Natural killer cell treated with Interleukin-12 subunit alpha and Interleukin-12 subunit beta and Interleukin-15 and Interleukin-18, amount 100 ng/mL, for 72 hours (primary cell): ENCODE measurements at regions not wholly inside any gene's neighbourhood (a gene's known extent, or its start where the extent isn't known, plus 50 kb on each side); places are given as distances from the start of the nearest gene placed in this dataset.

ENCODE experiments used
- ATAC-seq, 2 donors: fragments of 150-1000 bp; cut with Tn5 transposase in 1 of 2; sonication (Bioruptor Pico), chemical (Tn5 transposase) in 1 of 2; 2 replicates each; pipeline ENCODE4 v1.10.0; 2021
- DNase-seq: peaks from one replicate; pipeline ENCODE4 v3.0.0; 2022; ENCODE audit warnings: low spot score
- H3K27ac Mint-ChIP-seq, 2 donors: 1 replicate in 1 of 2; 2 replicates in 1 of 2; pipeline ENCODE4 v1.8.0; 2022; ENCODE audit warnings: mixed read lengths in 2 of 2, mild to moderate bottlenecking in 1 of 2, moderate library complexity in 1 of 2
- H3K27me3 Mint-ChIP-seq, 2 donors: 1 replicate in 1 of 2; 2 replicates in 1 of 2; pipeline ENCODE4 v1.8.0; 2022; ENCODE audit warnings: mixed read lengths in 2 of 2
- H3K36me3 Mint-ChIP-seq: one replicate; pipeline ENCODE4 v1.8.0; 2022; ENCODE audit warnings: mixed read lengths
- H3K4me1 Mint-ChIP-seq, 2 donors: 1 replicate in 1 of 2; 2 replicates in 1 of 2; pipeline ENCODE4 v1.8.0; 2022; ENCODE audit warnings: low read depth in 2 of 2, mixed read lengths in 2 of 2, mild to moderate bottlenecking in 1 of 2
- H3K4me3 Mint-ChIP-seq: one replicate; pipeline ENCODE4 v1.8.0; 2022; ENCODE audit warnings: mixed read lengths
- H3K9me3 Mint-ChIP-seq: 2 replicates; pipeline ENCODE4 v1.8.0; 2022; ENCODE audit warnings: mixed read lengths

GRCh38 chr4:32597354-32597753, 1877.2 kb downstream of the PCDH7 start:
- Mint-ChIP-seq H3K4me3 (no peak overlapping the region), H3K27ac (no peak overlapping the region), H3K36me3 (no peaks in the 10 kb centered on the region), H3K27me3 (no peaks in the 10 kb centered on the region), H3K4me1 (no peaks in the 10 kb centered on the region), H3K9me3 (peaks cover 11% of the 10 kb centered on the region)
- DNase-seq: no peak
- no peak for ATAC-seq

- no peaks in the 10 kb centered on the region for H3K27me3 Mint-ChIP-seq
Measured at GRCh38 chr4:32601848-32602247, 1881.7 kb downstream of the PCDH7 start.

GRCh38 chr4:32607978-32608377, 1887.8 kb downstream of the PCDH7 start:
- no peaks in the 10 kb centered on the region for H3K4me1 Mint-ChIP-seq
- no peak overlapping the region for H3K4me3 Mint-ChIP-seq
- peaks cover 8% of the 10 kb centered on the region for H3K9me3 Mint-ChIP-seq
- no peak overlapping the region for H3K27ac Mint-ChIP-seq
- no peaks in the 10 kb centered on the region for H3K36me3 Mint-ChIP-seq
- ATAC-seq (no peak), DNase-seq (no peak)
- no peaks in the 10 kb centered on the region for H3K27me3 Mint-ChIP-seq

More at GRCh38 chr4:32601848-32602247, 1881.7 kb downstream of the PCDH7 start:
- Mint-ChIP-seq H3K27ac (no peak overlapping the region), H3K4me1 (no peaks in the 10 kb centered on the region), H3K4me3 (no peak overlapping the region), H3K9me3 (peaks cover 8% of the 10 kb centered on the region), H3K36me3 (no peaks in the 10 kb centered on the region)
- DNase-seq: no peak
- no peak for ATAC-seq

- H3K27ac Mint-ChIP-seq: no peak overlapping the region
- H3K36me3 Mint-ChIP-seq: peaks cover 4% of the 10 kb centered on the region
- H3K27me3 Mint-ChIP-seq: no peaks in the 10 kb centered on the region
- no peaks in the 10 kb centered on the region for H3K4me1 Mint-ChIP-seq
- peaks cover 15% of the 10 kb centered on the region for H3K9me3 Mint-ChIP-seq
- no peak for ATAC-seq
- DNase-seq: no peak
- H3K4me3 Mint-ChIP-seq: no peak overlapping the region
Measured at GRCh38 chr4:32624943-32625603, 1904.9 kb downstream of the PCDH7 start.

GRCh38 chr4:32625687-32626337, 1905.6 kb downstream of the PCDH7 start:
- ATAC-seq: no peak
- no peak overlapping the region for H3K27ac Mint-ChIP-seq
- H3K36me3 Mint-ChIP-seq: peaks cover 4% of the 10 kb centered on the region
- DNase-seq: no peak
- H3K9me3 Mint-ChIP-seq: peaks cover 14% of the 10 kb centered on the region
- H3K4me1 Mint-ChIP-seq: no peaks in the 10 kb centered on the region
- no peak overlapping the region for H3K4me3 Mint-ChIP-seq
- no peaks in the 10 kb centered on the region for H3K27me3 Mint-ChIP-seq

- H3K27me3 Mint-ChIP-seq: no peaks in the 10 kb centered on the region
Measured at GRCh38 chr4:32631831-32632230, 1911.7 kb downstream of the PCDH7 start.

GRCh38 chr4:32633421-32633820, 1913.3 kb downstream of the PCDH7 start:
- Mint-ChIP-seq H3K4me1 (no peaks in the 10 kb centered on the region), H3K4me3 (no peak overlapping the region), H3K27ac (no peak overlapping the region), H3K36me3 (peaks cover 4% of the 10 kb centered on the region), H3K9me3 (peaks cover 17% of the 10 kb centered on the region), H3K27me3 (no peaks in the 10 kb centered on the region)
- no peak for ATAC-seq
- no peak for DNase-seq

More at GRCh38 chr4:32631831-32632230, 1911.7 kb downstream of the PCDH7 start:
- Mint-ChIP-seq H3K4me3 (no peak overlapping the region), H3K4me1 (no peaks in the 10 kb centered on the region), H3K36me3 (peaks cover 4% of the 10 kb centered on the region), H3K9me3 (peaks cover 16% of the 10 kb centered on the region), H3K27ac (no peak overlapping the region)
- ATAC-seq (no peak), DNase-seq (no peak)

GRCh38 chr4:32645653-32646052, 1925.5 kb downstream of the PCDH7 start:
- H3K9me3 Mint-ChIP-seq: peaks cover 20% of the 10 kb centered on the region
- H3K4me3 Mint-ChIP-seq: no peak overlapping the region
- no peak for DNase-seq
- H3K36me3 Mint-ChIP-seq: peaks cover 7% of the 10 kb centered on the region
- H3K4me1 Mint-ChIP-seq: no peaks in the 10 kb centered on the region
- H3K27me3 Mint-ChIP-seq: no peaks in the 10 kb centered on the region
- H3K27ac Mint-ChIP-seq: no peak overlapping the region
- no peak for ATAC-seq

GRCh38 chr4:32658019-32658418, 1937.8 kb downstream of the PCDH7 start:
- H3K36me3 Mint-ChIP-seq: peaks cover 16% of the 10 kb centered on the region
- no peaks in the 10 kb centered on the region for H3K27me3 Mint-ChIP-seq
- H3K4me1 Mint-ChIP-seq: no peaks in the 10 kb centered on the region
- DNase-seq (no peak), ATAC-seq (no peak)
- no peak overlapping the region for H3K27ac Mint-ChIP-seq
- H3K9me3 Mint-ChIP-seq: peaks cover 27% of the 10 kb centered on the region
- H3K4me3 Mint-ChIP-seq: no peak overlapping the region

- no peak for ATAC-seq
- H3K4me1 Mint-ChIP-seq: no peaks in the 10 kb centered on the region
- peaks cover 12% of the 10 kb centered on the region for H3K36me3 Mint-ChIP-seq
- H3K27ac Mint-ChIP-seq: no peak overlapping the region
- H3K4me3 Mint-ChIP-seq: no peak overlapping the region
- no peaks in the 10 kb centered on the region for H3K27me3 Mint-ChIP-seq
- peaks cover 17% of the 10 kb centered on the region for H3K9me3 Mint-ChIP-seq
- DNase-seq: no peak
Measured at GRCh38 chr4:32661229-32661628, 1941.1 kb downstream of the PCDH7 start.

GRCh38 chr4:32662803-32663202, 1942.6 kb downstream of the PCDH7 start:
- no peak for DNase-seq
- Mint-ChIP-seq H3K27me3 (no peaks in the 10 kb centered on the region), H3K9me3 (peaks cover 4% of the 10 kb centered on the region), H3K27ac (no peak overlapping the region), H3K4me1 (no peaks in the 10 kb centered on the region), H3K4me3 (no peak overlapping the region), H3K36me3 (peaks cover 2% of the 10 kb centered on the region)
- ATAC-seq: no peak

GRCh38 chr4:32672359-32672758, 1952.2 kb downstream of the PCDH7 start:
- no peak overlapping the region for H3K27ac Mint-ChIP-seq
- DNase-seq (no peak), ATAC-seq (no peak)
- peaks cover 4% of the 10 kb centered on the region for H3K9me3 Mint-ChIP-seq
- H3K36me3 Mint-ChIP-seq: no peaks in the 10 kb centered on the region
- H3K4me3 Mint-ChIP-seq: no peak overlapping the region
- no peaks in the 10 kb centered on the region for H3K4me1 Mint-ChIP-seq
- H3K27me3 Mint-ChIP-seq: no peaks in the 10 kb centered on the region

- Mint-ChIP-seq H3K4me3 (no peak overlapping the region), H3K27me3 (no peaks in the 10 kb centered on the region), H3K4me1 (no peaks in the 10 kb centered on the region), H3K9me3 (peaks cover 8% of the 10 kb centered on the region), H3K27ac (no peak overlapping the region), H3K36me3 (peaks cover 10% of the 10 kb centered on the region)
- ATAC-seq: no peak
- DNase-seq: no peak
Measured at GRCh38 chr4:32680946-32681345, 1960.8 kb downstream of the PCDH7 start.

GRCh38 chr4:32684160-32684559, 1964.0 kb downstream of the PCDH7 start:
- H3K27ac Mint-ChIP-seq: no peak overlapping the region
- ATAC-seq (no peak), DNase-seq (no peak)
- no peaks in the 10 kb centered on the region for H3K4me1 Mint-ChIP-seq
- H3K36me3 Mint-ChIP-seq: peaks cover 10% of the 10 kb centered on the region
- H3K4me3 Mint-ChIP-seq: no peak overlapping the region
- H3K9me3 Mint-ChIP-seq: peaks cover 8% of the 10 kb centered on the region
- no peaks in the 10 kb centered on the region for H3K27me3 Mint-ChIP-seq
